Glomerular visceral epithelial cell (primary cell): ENCODE measurements at regions not wholly inside any gene's neighbourhood (a gene's known extent, or its start where the extent isn't known, plus 50 kb on each side); places are given as distances from the start of the nearest gene placed in this dataset.
A peak's percentile ranks its signal among the peaks of the same experiment; 100 is the strongest.
"Not testable (repeated sequence)": the region's sequence is repeated elsewhere in the genome, so short reads cannot be mapped to it uniquely, and the experiment has no call there.

Experiments
- DNase-seq: peaks from one replicate; pipeline ENCODE4 v3.0.0-alpha.2; 2016; ENCODE audit errors: extremely low spot score

DNA sequence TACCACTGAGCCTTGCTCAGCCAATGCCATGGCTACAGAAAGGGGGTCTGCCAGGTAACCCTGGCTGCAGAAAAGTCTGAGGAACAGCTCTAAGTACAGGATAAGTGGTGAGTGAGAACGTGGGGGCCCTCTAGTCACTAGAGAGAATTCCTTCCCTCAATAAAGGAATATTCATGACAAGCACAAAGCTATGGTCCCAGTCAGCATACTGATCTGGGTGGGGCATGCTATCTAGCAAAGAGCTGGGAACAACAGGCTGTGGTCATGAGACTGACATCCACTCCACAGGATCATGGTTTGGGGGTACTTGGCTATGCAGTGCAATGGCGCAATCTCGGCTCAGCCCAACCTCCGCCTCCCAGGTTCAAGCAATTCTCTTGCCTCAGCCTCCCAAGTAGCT, 140.4 kb downstream of the MTHFS start:
- no peak for DNase-seq

DNA sequence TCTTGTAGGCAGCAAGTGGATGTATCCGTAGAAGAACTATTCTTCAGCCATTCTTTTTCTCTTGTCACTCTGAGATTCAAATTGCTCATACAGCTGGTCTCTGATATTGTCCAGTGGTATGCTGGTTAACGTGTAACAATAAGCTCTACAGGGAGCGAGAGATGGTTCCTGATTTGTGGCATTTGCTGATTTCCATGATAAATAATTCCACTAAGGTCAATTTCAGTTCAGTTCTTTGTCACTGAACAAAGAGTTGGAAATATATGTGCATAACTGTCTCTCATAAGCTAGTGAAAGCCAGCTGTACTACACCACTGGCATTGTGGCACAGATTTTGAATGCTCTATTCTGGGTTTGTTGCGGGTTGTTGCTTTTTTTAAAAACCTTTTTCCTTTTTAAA, 131.7 kb downstream of the MTHFS start:
- DNase-seq: no peak

DNA sequence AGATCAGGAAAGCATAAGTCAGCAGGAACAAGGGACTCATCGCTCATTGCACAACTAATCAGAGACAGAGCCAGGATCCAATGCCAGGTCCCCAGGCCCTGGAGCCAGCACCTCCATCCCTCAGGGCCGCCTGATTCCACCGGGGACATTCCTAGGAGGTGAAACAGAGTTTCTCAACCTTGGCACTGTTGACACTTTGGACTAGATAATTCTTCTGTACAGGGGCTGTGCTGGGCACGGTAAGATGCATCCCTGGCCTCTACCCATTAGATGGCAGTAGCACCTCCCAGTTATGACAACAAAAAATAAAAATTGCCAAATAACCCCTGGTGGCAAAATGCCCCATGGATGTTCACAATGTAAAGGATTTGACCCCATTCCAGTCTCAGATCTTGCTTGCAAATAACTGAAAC, 127.7 kb downstream of the MTHFS start:
- peak; percentile 10 for DNase-seq

DNA sequence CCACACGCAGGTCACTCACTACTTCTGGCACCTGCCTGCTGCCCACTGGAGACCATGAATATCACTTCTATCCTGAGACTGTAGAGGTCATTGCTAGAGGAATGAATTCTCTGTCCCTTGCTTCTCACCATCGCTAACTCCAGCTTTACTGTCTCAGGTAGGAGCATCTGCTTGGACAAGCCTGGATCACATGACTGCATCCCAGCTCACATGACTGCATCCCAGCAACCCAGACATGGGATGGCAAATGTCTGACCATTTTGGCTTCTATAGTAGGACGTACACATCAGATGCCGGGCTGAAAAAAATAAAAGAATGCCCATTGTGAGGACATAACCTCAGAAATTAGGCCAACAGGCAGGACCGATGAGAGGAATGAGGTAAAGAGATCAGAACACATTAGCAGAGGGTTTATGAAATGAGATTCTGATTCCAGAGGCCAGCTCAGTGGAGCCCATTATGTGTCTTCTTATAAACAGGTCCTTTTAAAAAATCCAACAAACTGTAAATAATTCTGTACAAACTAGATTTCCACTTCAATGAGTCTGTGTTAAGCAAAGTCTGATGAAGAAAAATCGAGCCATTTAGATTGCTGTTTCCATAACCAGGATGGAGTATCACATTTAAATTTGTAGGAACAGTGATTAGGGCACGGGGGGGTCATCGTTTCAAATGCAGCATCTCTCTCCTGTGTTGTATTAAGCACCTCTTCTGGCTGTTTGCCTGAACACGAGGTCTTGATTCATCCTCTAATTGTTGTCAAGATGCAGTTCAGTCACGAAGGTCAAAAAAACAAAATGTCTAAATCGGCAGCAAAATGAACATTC, 126.7 kb downstream of the MTHFS start:
- no peak for DNase-seq

DNA sequence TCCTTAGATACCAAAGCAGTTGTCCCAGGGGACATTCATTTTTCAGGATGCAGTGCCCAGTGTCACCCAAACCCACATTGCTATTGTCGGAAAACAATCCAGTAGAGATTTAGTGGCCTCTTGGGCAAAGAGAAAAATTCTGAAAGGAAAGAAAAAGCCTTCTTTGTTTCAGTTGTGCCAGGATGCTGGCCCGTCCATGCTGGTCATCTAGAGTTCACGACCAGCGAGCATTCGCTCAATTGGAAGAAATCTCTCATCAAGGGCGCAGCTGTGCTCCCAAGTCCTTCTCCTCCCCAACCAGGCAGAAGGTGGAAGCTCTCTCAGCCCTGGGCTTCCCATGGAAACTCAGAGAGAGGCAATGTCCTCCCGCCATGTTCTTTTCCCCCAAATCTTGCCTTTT, 123.7 kb downstream of the MTHFS start:
- no peak for DNase-seq

DNA sequence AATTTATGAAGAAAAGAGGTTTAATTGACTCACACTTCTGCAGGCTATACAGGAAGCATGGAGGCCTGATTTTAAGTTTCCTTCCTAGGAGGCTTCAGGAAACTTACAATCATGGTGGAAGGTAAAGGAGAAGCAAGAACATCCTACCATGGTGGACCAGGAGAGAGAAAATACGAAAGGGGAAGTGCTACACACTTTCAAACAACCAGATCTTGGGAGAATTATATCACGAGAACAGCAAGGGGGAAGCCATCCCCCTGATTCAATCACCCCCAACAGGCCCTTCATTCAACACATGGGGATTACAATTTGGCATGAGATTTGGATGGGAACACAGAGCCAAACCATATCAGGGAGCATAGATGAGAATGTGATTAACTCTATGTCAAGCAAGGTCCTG, 121.0 kb downstream of the MTHFS start:
- DNase-seq: no peak

DNA sequence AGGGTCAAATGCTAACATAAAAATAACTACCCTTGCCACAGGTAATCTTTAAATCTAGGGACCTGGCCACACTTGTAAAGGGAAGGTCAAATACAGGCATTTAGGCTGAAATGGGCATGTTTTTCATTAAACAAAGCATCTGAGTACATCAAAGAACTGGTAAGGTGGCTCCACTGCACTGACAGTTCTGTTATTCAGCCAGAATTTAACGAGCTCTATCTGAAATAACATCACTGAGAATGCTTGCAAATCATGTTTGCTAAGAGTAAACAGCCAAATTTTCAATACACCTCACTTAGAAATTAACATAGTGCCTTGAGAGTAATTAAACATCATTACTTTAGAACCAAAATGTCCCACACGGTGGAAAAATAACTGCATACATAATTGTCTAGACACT, 118.9 kb downstream of the MTHFS start:
- DNase-seq: no peak

DNA sequence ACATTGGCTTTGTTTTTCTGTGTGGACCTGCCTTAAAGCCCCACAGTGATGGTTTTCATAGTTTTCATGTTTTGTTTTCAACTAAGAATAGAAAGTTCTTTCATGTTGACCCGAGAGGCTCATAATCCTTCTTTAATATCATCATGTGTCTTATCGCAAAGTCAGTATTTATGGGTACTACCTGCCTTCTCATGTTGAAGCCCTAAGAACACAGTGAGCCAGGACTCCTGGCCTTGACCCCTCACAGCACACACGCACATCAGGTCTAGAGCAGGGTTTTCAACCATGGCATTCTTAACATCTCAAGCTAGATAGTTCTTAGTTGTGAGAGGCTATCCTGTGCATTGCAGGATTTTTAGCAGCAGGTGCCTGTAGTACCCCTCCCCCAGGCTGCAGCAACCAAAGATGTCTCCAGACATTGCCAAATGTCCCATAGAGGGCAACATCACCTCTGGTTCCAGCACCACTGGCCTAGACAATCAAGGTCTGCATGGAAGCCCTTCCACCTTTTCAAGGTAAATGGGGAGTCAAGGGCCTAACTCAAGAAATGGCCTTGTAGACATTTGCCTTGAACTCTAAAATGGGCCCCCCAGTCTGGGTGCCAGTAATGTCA, 118.3 kb downstream of the MTHFS start:
- no peak for DNase-seq

DNA sequence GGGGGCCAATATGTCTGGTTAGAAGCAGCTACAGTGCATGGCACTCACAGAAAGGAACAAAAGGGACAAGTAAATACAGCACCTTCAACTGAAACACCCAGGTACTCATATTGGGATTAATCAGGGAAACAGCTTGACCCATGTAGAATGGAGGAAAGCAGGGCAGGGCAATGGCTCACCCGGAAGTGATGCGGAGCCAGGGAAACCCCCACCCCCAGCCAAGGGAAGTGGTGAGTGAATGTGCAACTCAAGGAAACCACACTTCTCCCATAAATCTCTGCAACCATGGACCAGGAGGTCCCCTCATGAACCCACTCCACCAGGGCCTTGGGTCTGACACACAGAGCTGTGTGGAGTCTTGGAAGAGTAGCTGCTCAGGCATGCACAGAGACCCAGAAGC, 117.1 kb downstream of the MTHFS start:
- DNase-seq: no peak

DNA sequence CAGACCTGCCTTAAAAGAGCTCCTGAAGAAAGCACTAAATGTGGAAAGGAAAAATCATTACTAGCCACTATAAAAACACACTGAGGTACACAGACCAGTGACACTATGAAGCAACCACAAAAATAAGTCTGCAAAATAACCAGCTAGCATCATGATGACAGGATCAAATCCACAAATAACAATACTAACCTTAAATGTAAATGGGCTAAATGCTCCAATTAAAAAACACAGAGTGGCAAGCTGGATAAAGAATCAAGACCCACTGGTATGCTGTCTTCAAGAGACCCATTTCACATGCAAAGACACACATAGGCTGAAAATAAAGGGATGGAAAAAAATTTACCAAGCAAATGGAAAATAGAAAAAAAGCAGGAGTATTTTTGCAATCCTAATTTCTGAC, 114.5 kb downstream of the MTHFS start:
- not testable (repeated sequence) for DNase-seq
